ENCODE measurements at regions not wholly inside any gene's neighbourhood (a gene's known extent, or its start where the extent isn't known, plus 50 kb on each side); places are given as distances from the start of the nearest gene placed in this dataset.

DNA sequence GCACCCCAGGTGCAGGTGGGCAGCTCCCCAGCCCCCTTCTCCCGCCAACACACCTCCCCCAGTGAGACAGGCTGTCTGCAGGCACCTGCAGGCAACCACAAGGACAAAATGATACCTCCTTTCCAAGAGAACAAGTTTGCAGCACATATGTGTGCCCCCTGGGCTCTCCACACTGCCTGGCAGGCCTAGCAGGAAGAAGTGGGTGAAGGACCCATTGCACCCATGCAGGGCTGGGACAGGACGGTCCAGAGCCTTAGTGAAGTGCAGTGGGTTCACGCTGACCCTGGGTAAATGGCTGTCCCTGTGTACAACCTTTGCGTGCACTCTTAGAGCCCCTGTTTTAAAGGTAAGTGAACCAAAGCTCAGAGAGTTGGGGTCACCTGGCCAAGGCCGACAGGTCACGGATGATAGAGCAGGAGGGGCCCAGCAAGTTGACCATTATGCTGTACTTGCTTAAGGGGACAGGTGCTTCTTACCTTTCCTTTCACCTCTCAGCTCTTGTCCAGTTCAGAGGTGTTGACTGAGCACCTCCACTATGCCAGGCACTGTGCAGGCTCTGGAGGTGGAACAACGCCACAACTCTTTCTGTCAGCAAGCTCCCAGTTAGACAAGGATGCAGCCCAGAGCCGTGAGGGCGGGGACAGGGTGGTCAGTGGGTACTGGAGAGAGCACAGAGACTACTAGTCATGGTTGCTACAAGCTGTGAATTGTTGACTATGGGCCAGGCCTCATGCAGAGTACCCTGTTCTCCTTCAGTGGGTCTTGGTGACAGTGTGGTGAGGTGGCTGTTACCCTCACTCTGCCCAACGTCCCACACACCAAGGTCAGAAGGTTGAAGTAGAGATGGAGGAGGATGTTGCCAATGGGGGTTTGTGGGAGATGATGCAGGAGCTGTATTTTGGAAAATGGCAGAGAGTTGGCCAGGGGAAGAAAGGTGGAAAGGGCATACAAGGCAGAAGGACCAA is 125.9 kb downstream of the PAPOLA start (continued):
- no peak for TF ChIP-seq RXRA (IDR thresholded peaks at IDR 0.05; ENCODE audit: insufficient read depth, low read depth, low read length)
- TF ChIP-seq CHD2 (IDR thresholded peaks at IDR 0.05; ENCODE audit: low read length) = no peak
